ENCODE measurements at regions not wholly inside any gene's neighbourhood (a gene's known extent, or its start where the extent isn't known, plus 50 kb on each side); places are given as distances from the start of the nearest gene placed in this dataset.

DNA sequence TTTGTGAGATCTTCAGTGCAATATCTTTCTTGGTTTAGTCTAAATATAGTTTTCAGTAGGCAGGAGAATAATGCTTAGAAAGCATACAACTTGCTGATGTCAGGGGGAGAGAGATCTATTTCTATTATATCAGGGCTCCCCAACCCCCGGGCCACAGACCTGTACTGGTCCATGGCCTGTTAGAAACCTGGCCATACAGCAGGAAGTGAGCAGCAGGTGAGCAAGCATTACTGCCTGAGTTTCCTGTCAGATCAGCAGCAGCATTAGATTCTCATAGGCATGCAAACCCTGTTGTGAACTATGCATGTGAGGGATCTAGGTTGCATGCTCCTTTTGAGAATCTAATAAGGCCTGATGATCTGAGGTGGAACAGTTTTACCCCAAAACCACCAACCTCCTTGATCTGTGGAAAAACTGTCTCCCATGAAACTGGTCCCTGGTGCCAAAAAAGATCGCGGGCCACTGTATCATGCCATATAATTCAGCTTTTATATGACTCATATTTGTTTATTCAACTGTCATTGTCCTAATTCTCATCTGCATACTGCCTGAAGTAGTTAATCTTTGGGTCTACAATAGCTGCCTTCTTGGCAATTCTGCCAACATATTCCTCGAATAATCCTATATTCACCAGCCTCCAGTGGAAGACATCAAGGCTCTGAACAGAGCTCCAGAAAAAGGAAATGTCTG is 163.6 kb upstream of the DYRK2 start:
- 0 out of 2 replicates have a peak, but pooled peaks cover 4% of the 10 kb centered on the region for H3K9me3 ChIP-seq (ENCODE audit: control insufficient read depth, insufficient read depth, low read length)
- ChIA-PET POLR2A (ENCODE audit: unreplicated experiment) (no interaction called here), CTCF (no interaction called here)
- no peak overlapping the region for H2AK9ac ChIP-seq (replicated peaks; ENCODE audit: low read depth, low read length, poor library complexity)
- no peak overlapping the region for H4K5ac ChIP-seq (ENCODE audit: low read depth, low read length)
- H2BK15ac ChIP-seq (ENCODE audit: low read depth, low read length) = no peak overlapping the region
- peaks cover 2% of the 10 kb centered on the region; the same call in 1 of the 2 replicates for H3K27me3 ChIP-seq (ENCODE audit: control insufficient read depth, insufficient read depth, low read length)
- H4K8ac ChIP-seq (ENCODE audit: low read depth in 2 of 2, low read length in 2 of 2) = no peak overlapping the region
- no peaks in the 10 kb centered on the region for H3K79me1 ChIP-seq (ENCODE audit: low read depth in 1 of 2, low read length in 2 of 2)
- peaks cover 6% of the 10 kb centered on the region; the same call in 1 of the 2 replicates for H3K4me1 ChIP-seq (ENCODE audit: control insufficient read depth, insufficient read depth, low read length)
- H3K4me3 ChIP-seq (ENCODE audit: insufficient read depth, low read depth, low read length) = no peak overlapping the region
- ATAC-seq (ENCODE audit: low read depth) (no peak), DNase-seq (no peak)
- H3K36me3 ChIP-seq (ENCODE audit: control insufficient read depth, insufficient read depth, low read length) = no peaks in the 10 kb centered on the region
- H3K23ac ChIP-seq (ENCODE audit: low read depth, low read length) = no peak overlapping the region
- H2AFZ ChIP-seq (replicated peaks; ENCODE audit: low read length, poor library complexity) = no peak overlapping the region
- no CpG with 5 or more reads among the region's 4 CpGs for WGBS, 2 experiments (ENCODE audit: extremely low coverage in 2 of 2, insufficient read length in 1 of 2)
- H4K20me1 ChIP-seq (ENCODE audit: insufficient read depth, low read length) = no peaks in the 10 kb centered on the region
- intact Hi-C loops (cut with micrococcal nuclease) = no loop called here
- TF ChIP-seq BHLHE40 (IDR thresholded peaks at IDR 0.05; ENCODE audit: low read depth, low read length) (no peak), MXI1 (IDR thresholded peaks at IDR 0.05; ENCODE audit: borderline replicate concordance, low read depth, low read length) (no peak)
- TF ChIP-seq, protein P1, sequence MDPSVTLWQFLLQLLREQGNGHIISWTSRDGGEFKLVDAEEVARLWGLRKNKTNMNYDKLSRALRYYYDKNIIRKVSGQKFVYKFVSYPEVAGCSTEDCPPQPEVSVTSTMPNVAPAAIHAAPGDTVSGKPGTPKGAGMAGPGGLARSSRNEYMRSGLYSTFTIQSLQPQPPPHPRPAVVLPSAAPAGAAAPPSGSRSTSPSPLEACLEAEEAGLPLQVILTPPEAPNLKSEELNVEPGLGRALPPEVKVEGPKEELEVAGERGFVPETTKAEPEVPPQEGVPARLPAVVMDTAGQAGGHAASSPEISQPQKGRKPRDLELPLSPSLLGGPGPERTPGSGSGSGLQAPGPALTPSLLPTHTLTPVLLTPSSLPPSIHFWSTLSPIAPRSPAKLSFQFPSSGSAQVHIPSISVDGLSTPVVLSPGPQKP (IDR thresholded peaks at IDR 0.05; ENCODE audit: borderline replicate concordance, low read depth, low read length) = no peak
- TF ChIP-seq, protein P2, sequence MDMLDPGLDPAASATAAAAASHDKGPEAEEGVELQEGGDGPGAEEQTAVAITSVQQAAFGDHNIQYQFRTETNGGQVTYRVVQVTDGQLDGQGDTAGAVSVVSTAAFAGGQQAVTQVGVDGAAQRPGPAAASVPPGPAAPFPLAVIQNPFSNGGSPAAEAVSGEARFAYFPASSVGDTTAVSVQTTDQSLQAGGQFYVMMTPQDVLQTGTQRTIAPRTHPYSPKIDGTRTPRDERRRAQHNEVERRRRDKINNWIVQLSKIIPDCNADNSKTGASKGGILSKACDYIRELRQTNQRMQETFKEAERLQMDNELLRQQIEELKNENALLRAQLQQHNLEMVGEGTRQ (IDR thresholded peaks at IDR 0.05; ENCODE audit: low read depth, low read length) = no peak
- no peak overlapping the region for H3K27ac ChIP-seq (ENCODE audit: insufficient read depth, low read length)
- H2BK120ac ChIP-seq (ENCODE audit: low read depth, low read length) = no peak overlapping the region
- dilution Hi-C loops (cut with HindIII; ENCODE audit: low sequenced_read_pairs, unreplicated experiment) = no loop called here
- H3K14ac ChIP-seq (replicated peaks; ENCODE audit: low read depth, low read length) = no peak overlapping the region
- no TSS peak for BruUV-seq (replicated peaks)
- in situ Hi-C loops (cut with MboI; ENCODE audit: low sequenced_read_pairs) = no loop called here
- no peak overlapping the region for H3K56ac ChIP-seq (ENCODE audit: extremely low read depth, insufficient read depth, low read length)
- H2BK5ac ChIP-seq (ENCODE audit: low read depth, low read length, poor library complexity, severe bottlenecking) = no peak overlapping the region
- H3K4ac ChIP-seq (ENCODE audit: low read depth, low read length) = no peak overlapping the region
- H3K9me1 ChIP-seq (ENCODE audit: insufficient read depth, low read length) = no peaks in the 10 kb centered on the region; the same call in 1 of the 2 replicates
- no peak overlapping the region for H4K91ac ChIP-seq (ENCODE audit: insufficient read depth, low read depth, low read length)
- no peak overlapping the region for H3K18ac ChIP-seq (ENCODE audit: low read depth, low read length)
- H2BK20ac ChIP-seq (ENCODE audit: low read depth, low read length) = no peak overlapping the region
- H3K4me2 ChIP-seq (ENCODE audit: low read depth, low read length) = no peak overlapping the region
- H3K9ac ChIP-seq (ENCODE audit: low read depth, low read length) = no peak overlapping the region
- no peak overlapping the region for H2AK5ac ChIP-seq (ENCODE audit: low read depth, low read length)
